HG03521 (cell line): ENCODE measurements at regions not wholly inside any gene's neighbourhood (a gene's known extent, or its start where the extent isn't known, plus 50 kb on each side); places are given as distances from the start of the nearest gene placed in this dataset.
"Not testable (repeated sequence)": the region's sequence is repeated elsewhere in the genome, so short reads cannot be mapped to it uniquely, and the experiment has no call there.

Source experiments
- ATAC-seq: cut with Tn5 transposase; IDR thresholded peaks from one replicate; pipeline ENCODE4 v1.9.1; 2021; ENCODE audit warnings: mild to moderate bottlenecking, moderate library complexity; ENCODE audit not compliant: unreplicated experiment

DNA sequence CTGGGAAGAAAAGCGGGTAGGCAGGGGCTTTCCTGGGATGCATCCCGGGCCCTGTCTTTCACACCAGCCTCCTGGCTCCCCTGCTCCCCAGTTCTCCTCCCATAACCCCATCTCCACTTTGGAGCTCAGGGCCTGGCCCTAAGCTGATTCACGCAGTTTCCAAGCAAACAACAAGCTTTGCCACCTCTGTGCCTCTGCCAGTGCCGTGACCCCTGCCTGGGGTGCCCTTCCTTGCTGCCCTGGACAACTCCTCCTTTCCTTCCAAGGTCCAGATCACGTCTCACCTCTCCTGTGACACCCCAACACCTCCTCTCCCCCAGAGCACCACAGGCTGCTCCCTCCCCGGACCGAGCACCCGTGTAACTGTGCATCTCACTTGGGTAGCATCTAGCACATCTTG, 184.5 kb downstream of the NPIPB11 start:
- ATAC-seq: not testable (repeated sequence)

DNA sequence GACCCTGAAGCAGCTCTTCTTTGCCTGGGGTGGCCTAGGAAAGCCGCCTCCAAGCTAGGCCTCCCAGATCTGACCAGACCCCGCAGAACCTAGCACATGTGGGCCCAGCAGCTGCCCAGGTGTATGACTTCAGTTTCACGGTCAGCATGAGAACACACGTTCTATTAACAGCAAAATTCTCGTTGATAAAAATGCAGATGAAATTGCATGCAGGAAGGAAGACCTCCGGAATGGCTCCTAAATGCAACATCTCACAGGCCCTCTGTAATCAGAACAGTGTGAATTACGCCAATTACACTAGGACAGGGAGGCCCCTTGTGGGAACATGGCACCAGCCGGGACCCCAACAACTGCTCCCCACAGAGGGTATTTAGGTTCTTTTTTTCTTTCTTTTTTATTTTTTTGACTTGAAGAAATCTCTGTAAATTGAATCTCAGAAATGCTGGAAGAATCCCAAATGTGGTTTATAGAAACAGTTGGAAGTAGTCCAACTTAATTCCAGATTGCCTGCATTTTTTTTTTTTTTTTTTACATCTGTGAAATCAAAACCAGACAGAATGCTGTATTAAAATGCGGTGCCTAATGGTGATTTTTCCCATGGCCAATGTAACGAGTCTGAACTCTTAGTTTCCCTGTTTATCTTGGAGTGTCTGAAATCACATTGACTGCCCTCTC, 185.1 kb downstream of the NPIPB11 start:
- ATAC-seq: not testable (repeated sequence)

DNA sequence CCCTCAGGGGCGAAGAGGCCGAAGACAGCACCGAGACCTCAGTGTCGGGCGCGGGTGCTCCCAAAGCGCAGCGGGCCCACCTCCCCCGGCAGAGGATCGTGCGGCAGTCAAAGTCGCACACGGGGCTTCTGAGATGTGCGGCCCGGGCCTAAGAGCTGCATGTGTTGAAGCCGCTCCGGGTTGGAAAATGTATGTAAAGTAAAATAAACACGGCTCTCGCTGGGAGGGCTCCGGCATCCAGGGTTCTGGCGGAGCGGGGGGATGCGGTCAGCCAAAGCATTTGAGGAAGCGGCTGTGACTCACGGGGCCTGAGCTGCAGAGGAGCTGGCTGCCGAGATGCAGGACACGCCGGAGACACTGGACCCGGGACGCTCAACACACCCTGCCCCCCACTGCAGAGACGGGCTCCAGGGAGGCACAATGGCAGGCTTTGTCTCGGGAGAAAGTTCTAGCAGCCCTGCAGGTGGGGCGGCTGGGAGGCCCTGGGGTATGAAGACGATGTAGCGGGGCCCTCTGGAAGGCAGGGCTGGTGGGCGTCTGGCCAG, 185.8 kb downstream of the NPIPB11 start:
- ATAC-seq: not testable (repeated sequence)

DNA sequence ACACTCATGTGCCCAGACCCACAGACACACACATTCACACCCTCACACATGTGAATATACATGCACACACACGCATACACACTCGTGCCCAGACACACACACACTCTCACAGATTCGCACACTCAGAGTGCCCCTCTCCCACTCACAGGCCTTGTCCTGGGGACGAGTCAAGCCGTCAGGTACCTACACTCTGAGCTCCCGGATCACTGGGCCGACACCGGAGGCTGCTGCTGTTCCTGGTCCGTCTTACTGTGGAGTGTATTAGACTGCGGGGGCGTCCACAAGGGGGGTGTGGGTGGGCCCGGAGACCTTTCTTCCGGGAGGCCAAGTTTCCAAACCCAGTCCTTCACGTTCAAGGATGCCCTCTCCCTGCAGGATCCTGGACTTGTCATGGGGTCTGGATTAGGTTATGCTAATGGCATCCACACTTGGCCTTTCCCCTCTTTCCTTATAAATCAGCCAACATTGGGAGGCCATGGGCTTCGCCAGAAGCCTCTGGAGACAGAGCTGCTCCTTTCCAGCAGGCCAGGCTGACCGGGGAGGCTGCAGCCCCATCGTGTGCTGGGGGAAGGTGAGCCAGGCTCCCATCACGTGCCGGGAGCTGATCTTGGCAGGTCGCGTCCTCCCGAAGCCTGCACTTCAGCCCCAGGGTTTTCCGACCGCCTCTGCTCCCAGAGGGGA, 186.4 kb downstream of the NPIPB11 start:
- not testable (repeated sequence) for ATAC-seq

- ATAC-seq: not testable (repeated sequence)
Observed at GRCh38 chr16:29219562-29219961, 186.9 kb downstream of the NPIPB11 start.

- ATAC-seq: not testable (repeated sequence)
Observed at GRCh38 chr16:29218649-29219048, 187.9 kb downstream of the NPIPB11 start.

- not testable (repeated sequence) for ATAC-seq
Observed at GRCh38 chr16:29218171-29218570, 188.3 kb downstream of the NPIPB11 start.

DNA sequence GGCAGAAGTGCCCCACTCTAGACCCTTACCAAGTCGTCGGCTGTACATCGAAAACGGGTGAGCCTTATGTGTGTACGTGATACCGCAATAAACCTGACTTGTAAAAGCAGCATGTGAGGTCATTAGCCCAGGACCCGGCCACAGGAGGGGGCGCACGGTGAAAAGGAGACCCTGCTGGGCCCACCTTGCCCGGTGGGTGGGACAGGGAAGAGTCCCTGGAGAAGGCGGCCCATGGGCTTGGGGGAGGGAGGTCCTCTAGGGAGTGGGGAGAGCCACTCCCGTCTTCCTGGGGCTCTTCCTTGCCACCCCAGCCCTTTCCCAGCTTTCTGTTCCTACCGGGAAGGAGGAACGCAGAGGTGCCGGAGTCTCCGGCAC, 188.8 kb downstream of the NPIPB11 start:
- ATAC-seq: not testable (repeated sequence)

DNA sequence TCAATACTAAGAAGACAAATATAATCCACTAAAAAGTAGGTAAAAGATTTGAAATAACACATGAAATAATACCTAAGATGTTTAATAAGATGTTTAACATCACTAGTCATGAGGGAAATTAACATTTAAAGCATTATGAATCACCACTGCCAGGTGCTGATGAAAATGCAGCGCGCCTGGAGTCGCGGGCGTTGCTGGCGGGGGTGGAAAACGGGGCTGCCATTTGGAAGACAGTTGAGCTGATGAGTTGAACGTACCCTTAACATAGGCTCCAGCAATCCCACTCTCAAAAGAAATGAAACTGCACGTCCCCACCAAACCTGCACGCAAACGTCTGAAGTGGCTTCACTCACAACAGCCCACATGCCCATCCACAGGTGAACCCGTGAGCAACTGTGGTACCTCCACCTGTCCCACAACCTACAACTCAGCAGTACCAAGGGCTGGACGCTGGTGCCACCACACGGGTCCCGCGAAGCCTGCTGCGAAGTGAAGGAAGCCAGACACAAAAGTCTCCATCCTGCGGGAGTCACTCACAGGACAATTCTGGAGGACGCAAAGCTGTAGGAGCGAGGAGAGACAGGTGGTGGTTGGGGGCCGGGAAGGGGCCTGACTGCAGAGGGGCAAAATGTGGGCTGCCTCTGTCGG, 189.3 kb downstream of the NPIPB11 start:
- not testable (repeated sequence) for ATAC-seq

DNA sequence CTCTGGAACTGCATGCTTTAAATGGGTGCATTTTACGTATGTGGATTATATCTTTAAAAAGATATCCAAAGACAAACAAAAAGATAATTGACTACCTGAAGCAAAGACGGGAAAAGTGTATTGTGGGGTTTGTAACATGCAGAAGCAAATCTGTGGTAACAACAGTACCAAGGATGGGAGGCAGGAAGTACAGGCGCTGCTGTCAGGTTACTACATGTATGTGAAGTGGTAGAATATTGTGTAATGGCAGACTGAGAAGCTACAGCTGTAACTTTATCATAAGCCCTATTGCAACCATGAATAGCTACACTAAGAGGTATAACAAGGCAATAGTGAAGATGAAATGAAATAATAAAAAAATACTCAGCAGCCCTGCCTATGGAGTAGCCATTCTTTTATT, 192.7 kb downstream of the NPIPB11 start:
- not testable (repeated sequence) for ATAC-seq

DNA sequence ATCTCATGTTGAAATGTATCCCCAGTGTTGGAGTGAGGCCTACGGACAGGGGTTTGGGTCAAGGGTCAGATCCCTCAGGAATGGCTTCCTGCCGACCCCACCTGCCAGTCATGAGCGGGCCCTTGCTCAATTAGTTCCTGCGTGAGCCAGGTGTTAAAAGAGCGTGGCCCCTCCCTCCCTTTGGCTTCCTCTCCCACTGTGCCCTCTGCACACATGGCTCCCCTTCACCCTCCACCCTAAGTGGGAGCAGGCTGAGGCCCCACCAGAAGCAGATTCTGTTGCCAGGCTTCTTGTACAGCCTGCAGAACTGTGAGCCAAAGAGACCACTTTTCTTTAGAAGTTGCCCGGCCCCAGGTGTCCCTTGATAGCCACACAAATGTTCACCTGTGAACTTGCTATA, 193.3 kb downstream of the NPIPB11 start:
- ATAC-seq: not testable (repeated sequence)

DNA sequence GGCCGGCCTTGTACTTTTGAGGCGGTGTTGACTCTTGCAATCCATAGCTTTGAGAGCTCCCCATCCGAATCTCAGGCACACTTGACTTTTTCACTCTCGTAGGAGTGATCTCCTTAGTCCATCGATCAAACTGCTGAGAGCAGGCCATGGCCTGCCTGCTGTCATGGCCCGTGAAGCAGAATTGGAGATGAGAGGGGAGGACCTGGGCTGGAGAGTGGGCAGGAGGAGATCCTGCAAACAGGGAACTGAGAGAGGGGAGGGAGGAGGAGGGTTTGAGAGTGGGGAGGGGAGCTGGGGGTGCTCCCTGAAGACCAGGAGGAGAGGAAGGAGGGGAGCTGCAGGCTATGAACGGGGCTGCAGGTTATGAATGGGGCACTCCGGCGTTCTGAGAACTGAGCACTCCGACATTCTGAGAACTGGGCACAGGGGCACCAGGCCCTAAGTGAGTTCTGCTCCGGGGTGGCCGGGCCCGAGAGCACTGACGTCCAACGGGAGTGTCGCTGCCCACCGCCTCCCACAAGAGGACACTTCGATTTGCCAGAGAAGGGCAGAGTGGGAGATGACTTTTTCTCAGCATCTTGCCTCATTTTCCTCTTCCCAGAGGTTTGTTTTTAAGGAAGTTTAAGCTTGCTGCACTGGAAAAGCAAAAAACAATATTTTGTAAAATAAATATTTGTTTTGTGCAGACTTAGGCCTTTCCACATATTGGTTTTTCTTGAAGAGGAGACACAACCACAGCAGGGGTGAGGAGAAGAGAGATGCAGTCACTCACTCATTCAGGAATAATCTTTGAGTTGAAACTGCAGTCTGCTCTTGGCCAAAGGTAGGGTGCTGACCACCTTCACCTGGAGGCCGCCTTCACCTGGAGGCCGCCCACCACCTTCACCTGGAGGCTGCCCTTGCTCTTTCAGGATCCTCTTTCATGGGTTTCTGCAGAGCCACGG, 194.2 kb downstream of the NPIPB11 start:
- not testable (repeated sequence) for ATAC-seq

DNA sequence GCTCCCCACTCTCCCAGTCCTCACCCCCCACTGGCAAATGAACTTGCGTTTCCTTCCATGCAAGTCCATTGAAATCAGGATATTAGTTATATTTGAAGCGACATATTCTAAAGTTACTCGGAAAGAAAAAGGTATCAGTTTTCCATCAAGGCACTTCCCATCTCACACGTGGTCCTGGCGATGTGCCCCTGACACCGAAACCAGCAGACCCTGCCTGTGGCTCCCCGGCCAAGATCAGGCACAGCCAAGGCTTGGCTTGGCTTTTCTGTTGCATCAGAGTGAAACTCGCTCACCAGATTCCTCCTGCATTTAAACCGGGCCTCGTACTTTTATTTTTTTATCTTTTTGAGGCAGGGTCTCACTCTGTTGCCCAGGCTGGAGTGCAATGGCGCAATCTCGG, 195.1 kb downstream of the NPIPB11 start:
- ATAC-seq: not testable (repeated sequence)

- not testable (repeated sequence) for ATAC-seq
Observed at GRCh38 chr16:29210299-29211150, 196.0 kb downstream of the NPIPB11 start.

DNA sequence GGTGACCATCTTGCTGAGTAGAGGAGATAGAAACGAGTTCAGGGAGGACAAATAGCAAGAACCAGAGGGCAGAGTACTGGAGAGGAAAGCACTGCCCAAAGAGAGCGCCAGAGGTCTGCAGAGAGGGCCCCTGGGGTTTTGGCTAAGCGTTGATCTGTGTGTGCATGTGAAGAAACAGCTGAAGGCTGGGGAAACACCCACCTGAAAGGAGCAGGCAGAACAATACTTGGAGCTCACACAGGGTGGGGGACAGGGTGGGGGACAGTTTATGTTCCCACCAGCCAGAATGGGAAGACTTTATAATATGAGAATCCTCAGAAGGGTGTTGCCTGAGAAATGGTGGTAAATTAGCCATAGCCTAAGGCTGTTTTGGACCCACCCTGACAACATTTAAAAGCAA, 200.4 kb downstream of the NPIPB11 start:
- not testable (repeated sequence) for ATAC-seq

GRCh38 chr16:29205151-29205550, 201.4 kb downstream of the NPIPB11 start:
- not testable (repeated sequence) for ATAC-seq

- no peak for ATAC-seq
Observed at GRCh38 chr16:29204806-29205135, 201.7 kb downstream of the NPIPB11 start.

GRCh38 chr16:29203933-29204805, 202.3 kb downstream of the NPIPB11 start:
- not testable (repeated sequence) for ATAC-seq
